Type B pancreatic cell (in vitro differentiated cells): ENCODE measurements at regions not wholly inside any gene's neighbourhood (a gene's known extent, or its start where the extent isn't known, plus 50 kb on each side); places are given as distances from the start of the nearest gene placed in this dataset.

Source experiments
- DNase-seq: peaks from one replicate; pipeline ENCODE4 v3.0.0; 2021; ENCODE audit warnings: mixed read lengths; ENCODE audit not compliant: unreplicated experiment; ENCODE audit errors: extremely low spot score
- H3K27ac Mint-ChIP-seq: 2 replicates; pipeline ENCODE4 v1.8.0; 2021; ENCODE audit warnings: mild to moderate bottlenecking, mixed read lengths
- H3K27me3 Mint-ChIP-seq: 2 replicates; pipeline ENCODE4 v1.8.0; 2021; ENCODE audit warnings: mixed read lengths
- H3K36me3 Mint-ChIP-seq: 2 replicates; pipeline ENCODE4 v1.8.0; 2021; ENCODE audit warnings: mixed read lengths
- H3K4me1 Mint-ChIP-seq: one replicate; pipeline ENCODE4 v1.8.0; 2021; ENCODE audit warnings: mixed read lengths; ENCODE audit not compliant: unreplicated experiment
- H3K4me3 Mint-ChIP-seq: 2 replicates; pipeline ENCODE4 v1.8.0; 2021; ENCODE audit warnings: mild to moderate bottlenecking, mixed read lengths
- H3K9me3 Mint-ChIP-seq: 2 replicates; pipeline ENCODE4 v1.8.0; 2021; ENCODE audit warnings: mixed read lengths
- TF ChIP-seq, protein P1 (sequence below): fragments of 200-600 bp; sonication (generic); conservative IDR thresholded peaks from 2 replicates; pipeline ENCODE4 v1.5.0; 2021; ENCODE audit warnings: antibody characterized with exemption, mild to moderate bottlenecking

DNA sequence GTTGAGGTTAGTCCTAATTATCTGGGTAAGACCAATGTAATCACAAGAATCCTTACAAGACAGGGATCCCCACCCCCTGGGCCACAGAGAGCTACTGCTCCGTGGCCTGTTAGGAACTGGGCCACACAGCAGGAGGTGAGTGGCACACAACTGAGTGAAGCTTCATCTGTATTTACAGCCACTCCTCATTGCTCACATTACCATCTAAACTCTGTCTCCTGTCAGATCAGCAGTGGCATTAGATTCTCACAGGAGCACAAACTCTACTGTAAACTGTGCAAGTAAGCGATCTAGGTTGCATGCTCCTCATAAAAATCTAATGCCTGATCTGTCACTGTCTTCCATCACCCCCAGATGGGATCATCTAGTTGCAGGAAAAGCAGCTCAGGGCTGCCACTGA lies 58.5 kb upstream of the CRBN start:
- TF ChIP-seq, protein P1, sequence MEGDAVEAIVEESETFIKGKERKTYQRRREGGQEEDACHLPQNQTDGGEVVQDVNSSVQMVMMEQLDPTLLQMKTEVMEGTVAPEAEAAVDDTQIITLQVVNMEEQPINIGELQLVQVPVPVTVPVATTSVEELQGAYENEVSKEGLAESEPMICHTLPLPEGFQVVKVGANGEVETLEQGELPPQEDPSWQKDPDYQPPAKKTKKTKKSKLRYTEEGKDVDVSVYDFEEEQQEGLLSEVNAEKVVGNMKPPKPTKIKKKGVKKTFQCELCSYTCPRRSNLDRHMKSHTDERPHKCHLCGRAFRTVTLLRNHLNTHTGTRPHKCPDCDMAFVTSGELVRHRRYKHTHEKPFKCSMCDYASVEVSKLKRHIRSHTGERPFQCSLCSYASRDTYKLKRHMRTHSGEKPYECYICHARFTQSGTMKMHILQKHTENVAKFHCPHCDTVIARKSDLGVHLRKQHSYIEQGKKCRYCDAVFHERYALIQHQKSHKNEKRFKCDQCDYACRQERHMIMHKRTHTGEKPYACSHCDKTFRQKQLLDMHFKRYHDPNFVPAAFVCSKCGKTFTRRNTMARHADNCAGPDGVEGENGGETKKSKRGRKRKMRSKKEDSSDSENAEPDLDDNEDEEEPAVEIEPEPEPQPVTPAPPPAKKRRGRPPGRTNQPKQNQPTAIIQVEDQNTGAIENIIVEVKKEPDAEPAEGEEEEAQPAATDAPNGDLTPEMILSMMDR, result no peak
- peaks cover 7% of the 10 kb centered on the region for H3K4me1 Mint-ChIP-seq

DNA sequence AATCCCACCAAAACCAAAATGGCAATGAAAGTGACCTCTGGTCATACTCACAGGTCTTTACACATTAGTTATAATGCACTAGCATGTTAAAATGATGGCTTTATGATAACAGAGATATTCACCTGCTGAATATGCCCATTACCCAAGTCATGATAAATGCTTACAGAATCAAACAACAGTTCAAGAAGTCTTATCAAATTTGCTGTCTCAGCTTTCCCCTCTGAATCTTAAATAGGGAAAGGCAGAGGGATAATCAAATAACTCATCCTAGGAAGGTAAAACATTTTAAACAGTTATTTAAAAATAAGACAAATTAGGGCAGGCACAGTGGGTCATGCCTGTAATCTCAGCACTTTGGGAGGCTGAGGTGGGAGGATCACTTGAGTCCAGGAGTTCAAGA lies 52.8 kb upstream of the CRBN start:
- TF ChIP-seq, protein P1, result no peak
- peaks cover 5% of the 10 kb centered on the region for H3K9me3 Mint-ChIP-seq
- DNase-seq, result no peak
- no peak overlapping the region for H3K4me3 Mint-ChIP-seq
- no peak overlapping the region for H3K27ac Mint-ChIP-seq
- no peaks in the 10 kb centered on the region for H3K27me3 Mint-ChIP-seq
- H3K4me1 Mint-ChIP-seq, result no peaks in the 10 kb centered on the region
- H3K36me3 Mint-ChIP-seq, result no peaks in the 10 kb centered on the region

More for the DNA sequence above, 58.5 kb upstream of the CRBN start:
- Mint-ChIP-seq H3K36me3 (no peaks in the 10 kb centered on the region), H3K27me3 (no peaks in the 10 kb centered on the region), H3K9me3 (peaks cover 5% of the 10 kb centered on the region), H3K27ac (no peak overlapping the region), H3K4me3 (no peak overlapping the region)
- no peak for DNase-seq
